ENCODE measurements at regions not wholly inside any gene's neighbourhood (a gene's known extent, or its start where the extent isn't known, plus 50 kb on each side); places are given as distances from the start of the nearest gene placed in this dataset.

GRCh38 chr20:40335901-40336351, 353.1 kb downstream of the MAFB start:
- Histone ChIP-seq H3K9me3 (replicated peaks; ENCODE audit: control insufficient read depth, insufficient read depth, low read length) (no peaks in the 10 kb centered on the region), H3K4me3 (replicated peaks in 1 of 3; ENCODE audit: insufficient read depth in 1 of 3, low read depth in 1 of 3, low read length in 3 of 3) (no peak overlapping the region), H3K79me2 (ENCODE audit: control insufficient read depth, insufficient read depth, low read length) (no peaks in the 10 kb centered on the region), H3K27me3 (ENCODE audit: control insufficient read depth in 2 of 2, insufficient read depth in 2 of 2, low read length in 2 of 2) (peaks cover 0 to 1% of the 10 kb centered on the region in 2 experiments), H4K20me1 (replicated peaks; ENCODE audit: control insufficient read depth, extremely low read depth, insufficient read depth, low read length) (no peaks in the 10 kb centered on the region), H2AFZ (ENCODE audit: low read depth, low read length) (no peak overlapping the region), H3K9me1 (replicated peaks; ENCODE audit: control insufficient read depth, extremely low read depth, insufficient read depth, low read length) (no peaks in the 10 kb centered on the region), H3K4me1 (ENCODE audit: control insufficient read depth, extremely low read depth, insufficient read depth, low read length) (no peaks in the 10 kb centered on the region), H3K27ac (ENCODE audit: insufficient read depth, low read depth, low read length) (no peak overlapping the region), H3K36me3 (ENCODE audit: control insufficient read depth in 2 of 2, extremely low read depth in 1 of 2, insufficient read depth in 2 of 2, low read length in 2 of 2) (no peaks in the 10 kb centered on the region), H3K4me2 (ENCODE audit: insufficient read depth, low read length) (no peak overlapping the region), H3K9ac (replicated peaks; ENCODE audit: extremely low read depth, insufficient read depth, low read length) (no peak overlapping the region)
- BruUV-seq (replicated peaks) = no TSS peak
- no peak for TF ChIP-seq MYC (IDR thresholded peaks at IDR 0.05; ENCODE audit: low read depth, low read length)
- no peak for TF ChIP-seq MAX (IDR thresholded peaks at IDR 0.05; ENCODE audit: insufficient read depth, insufficient read length)
- no peak for TF ChIP-seq FOS (IDR thresholded peaks at IDR 0.05; ENCODE audit: borderline replicate concordance, insufficient read depth, low read length)
- no peak for TF ChIP-seq POLR2AphosphoS5 (IDR thresholded peaks at IDR 0.05; ENCODE audit: insufficient read depth, low read depth, low read length)
- no peak for TF ChIP-seq CTCF (IDR thresholded peaks at IDR 0.05; ENCODE audit: extremely low read depth in 1 of 2, insufficient read depth in 1 of 2, low read depth in 1 of 2, low read length in 2 of 2)
- no peak for TF ChIP-seq JUN (IDR thresholded peaks at IDR 0.05; ENCODE audit: borderline replicate concordance, insufficient read depth, insufficient read length, low read depth)
- TF ChIP-seq GATA2 (IDR thresholded peaks at IDR 0.05; ENCODE audit: insufficient read depth, insufficient read length, low read depth, low read length) = no peak
- TF ChIP-seq EZH2 (IDR thresholded peaks at IDR 0.05; ENCODE audit: borderline replicate concordance, low read depth, low read length, severe bottlenecking) = no peak
- TF ChIP-seq POLR2A (IDR thresholded peaks at IDR 0.05; ENCODE audit: low read depth, low read length) = no peak
- dilution Hi-C loops (cut with MboI; ENCODE audit: extremely low pct_ligation_motif_present, low sequenced_read_pairs) (no loop called here), intact Hi-C loops (cut with micrococcal nuclease) (no loop called here)
- FAIRE-seq (no peak), DNase-seq (ENCODE audit: low read depth, low spot score) (no peak)
- ChIA-PET POLR2A (no interaction called here), CTCF (no interaction called here)
